Mesendoderm (in vitro differentiated cells): ENCODE measurements at regions not wholly inside any gene's neighbourhood (a gene's known extent, or its start where the extent isn't known, plus 50 kb on each side); places are given as distances from the start of the nearest gene placed in this dataset.

Experiments
- DNase-seq: peaks from one replicate; pipeline ENCODE4 v3.0.0; 2013
- H2AK5ac ChIP-seq: 2 replicates; pipeline ENCODE4 v1.6.1; 2013; ENCODE audit warnings: low read length, inconsistent platforms
- H2BK120ac ChIP-seq: 2 replicates; pipeline ENCODE4 v1.6.1; 2013; ENCODE audit warnings: low read depth, mild to moderate bottlenecking, low read length, moderate library complexity, mixed read lengths
- H2BK15ac ChIP-seq: replicated peaks from 2 replicates; pipeline ENCODE4 v1.6.1; 2013; ENCODE audit warnings: low read depth, mild to moderate bottlenecking, moderate library complexity
- H2BK5ac ChIP-seq: 2 replicates; pipeline ENCODE4 v1.6.1; 2013; ENCODE audit warnings: low read length, inconsistent platforms
- H3K18ac ChIP-seq: 2 replicates; pipeline ENCODE4 v1.6.1; 2013; ENCODE audit warnings: mild to moderate bottlenecking, low read length, mixed read lengths
- H3K23ac ChIP-seq: one replicate; pipeline ENCODE4 v1.6.1; 2013; ENCODE audit warnings: low read length
- H3K27ac ChIP-seq: 2 replicates; pipeline ENCODE4 v1.5.1; 2013; ENCODE audit warnings: low read depth, mild to moderate bottlenecking, inconsistent platforms, low read length, moderate library complexity
- H3K27me3 ChIP-seq: 2 replicates; pipeline ENCODE4 v1.6.1; 2013; ENCODE audit warnings: low read length, control low read depth, mild to moderate bottlenecking, inconsistent platforms; ENCODE audit not compliant: insufficient read depth, poor library complexity
- H3K36me3 ChIP-seq: 2 replicates; pipeline ENCODE4 v1.6.1; 2013; ENCODE audit warnings: low read length, inconsistent platforms; ENCODE audit not compliant: control insufficient read depth, insufficient read depth
- H3K4ac ChIP-seq: one replicate; pipeline ENCODE4 v1.6.1; 2013; ENCODE audit warnings: low read depth, mild to moderate bottlenecking, low read length, moderate library complexity
- H3K4me1 ChIP-seq: 2 replicates; pipeline ENCODE4 v1.6.1; 2013; ENCODE audit warnings: low read depth, low read length, inconsistent platforms; ENCODE audit not compliant: control insufficient read depth
- H3K4me2 ChIP-seq: 2 replicates; pipeline ENCODE4 v1.6.1; 2013; ENCODE audit warnings: low read length
- H3K4me3 ChIP-seq: 2 replicates; pipeline ENCODE4 v1.5.1; 2013; ENCODE audit warnings: mild to moderate bottlenecking, low read length
- H3K56ac ChIP-seq: one replicate; pipeline ENCODE4 v1.6.1; 2013; ENCODE audit warnings: low read length
- H3K79me1 ChIP-seq: 2 replicates; pipeline ENCODE4 v1.6.1; 2013; ENCODE audit warnings: low read length, inconsistent platforms
- H3K79me2 ChIP-seq: 2 replicates; pipeline ENCODE4 v1.6.1; 2013; ENCODE audit warnings: mild to moderate bottlenecking, low read length; ENCODE audit not compliant: control insufficient read depth, insufficient read depth
- H3K9ac ChIP-seq: 2 replicates; pipeline ENCODE4 v1.6.1; 2013; ENCODE audit warnings: low read length, inconsistent platforms
- H4K5ac ChIP-seq: one replicate; pipeline ENCODE4 v1.6.1; 2013; ENCODE audit warnings: low read length
- H4K8ac ChIP-seq: one replicate; pipeline ENCODE4 v1.6.1; 2013; ENCODE audit warnings: low read depth, mild to moderate bottlenecking, control low read depth, low read length, moderate library complexity
- WGBS: extraction: QIAGEN DNeasy Blood & Tissue Kit; methylation state at CpG from one replicate; pipeline ENCODE4 v1.1.7; 2013; ENCODE audit warnings: low lambda C conversion rate, missing lambda C conversion rate; ENCODE audit not compliant: insufficient coverage; ENCODE audit errors: extremely low coverage; 5-methylcytosine and 5-hydroxymethylcytosine counted together

DNA sequence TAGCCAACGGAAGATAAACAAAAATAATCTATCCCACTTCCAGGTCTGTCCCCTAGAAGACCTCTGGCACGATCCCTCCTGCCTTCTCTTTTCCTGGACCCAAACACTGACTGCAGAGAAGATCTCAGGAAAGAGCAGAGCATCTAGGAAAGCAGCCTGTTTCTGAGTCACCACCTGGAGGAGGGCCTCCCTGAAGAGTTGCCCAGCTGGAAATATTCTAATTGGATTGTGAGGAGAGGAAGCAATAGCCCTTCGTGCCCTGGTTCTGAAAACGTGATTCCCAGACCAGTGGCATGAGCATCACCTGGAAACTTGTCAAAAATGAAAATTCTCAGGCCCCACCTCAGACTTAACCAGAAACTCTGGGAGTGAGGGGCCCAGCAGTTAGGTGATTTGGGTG lies 411.1 kb downstream of the SETD4 start:
- H3K79me1 ChIP-seq, result no peaks in the 10 kb centered on the region
- no peaks in the 10 kb centered on the region for H3K36me3 ChIP-seq
- no peak overlapping the region for H2BK15ac ChIP-seq
- H3K27ac ChIP-seq, result no peak overlapping the region
- no peak overlapping the region for H3K9ac ChIP-seq
- H3K4me2 ChIP-seq, result no peak overlapping the region
- H3K4me1 ChIP-seq, result no peaks in the 10 kb centered on the region
- H2BK5ac ChIP-seq, result no peak overlapping the region
- H3K4ac ChIP-seq, result no peak overlapping the region
- H3K4me3 ChIP-seq, result no peak overlapping the region
- H2AK5ac ChIP-seq, result no peak overlapping the region
- no peak overlapping the region for H3K18ac ChIP-seq
- H3K56ac ChIP-seq, result no peak overlapping the region
- no CpG with 5 or more reads among the region's 4 CpGs for WGBS
- H3K23ac ChIP-seq, result no peak overlapping the region
- H3K27me3 ChIP-seq, result no peaks in the 10 kb centered on the region
- H3K79me2 ChIP-seq, result no peaks in the 10 kb centered on the region
- peak; percentile 23 for DNase-seq
- H2BK120ac ChIP-seq, result no peak overlapping the region
- H4K5ac ChIP-seq, result no peak overlapping the region
- no peak overlapping the region for H4K8ac ChIP-seq

DNA sequence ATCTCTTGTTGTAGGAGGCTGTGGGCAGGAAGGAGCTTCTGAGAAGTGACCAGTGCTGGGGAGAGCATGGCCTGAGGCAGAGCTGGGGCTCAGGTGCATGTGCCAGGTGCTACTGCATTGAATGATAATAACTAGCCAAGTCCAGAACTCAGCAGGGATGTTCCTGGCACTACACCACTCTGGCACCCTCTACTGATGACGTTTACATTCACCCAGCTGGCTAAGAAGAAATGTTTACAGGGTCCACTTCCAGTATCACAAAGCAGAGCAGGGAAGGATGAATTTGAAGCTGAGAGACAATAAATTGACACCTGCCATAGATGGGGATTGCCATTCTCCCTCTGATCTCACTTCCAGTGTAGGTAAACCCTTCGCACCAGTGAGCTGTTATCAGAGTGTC lies 411.8 kb downstream of the SETD4 start:
- H3K79me2 ChIP-seq, result no peaks in the 10 kb centered on the region
- H3K56ac ChIP-seq, result no peak overlapping the region
- no peak overlapping the region for H2BK15ac ChIP-seq
- DNase-seq, result no peak
- no peak overlapping the region for H3K9ac ChIP-seq
- H3K27me3 ChIP-seq, result no peaks in the 10 kb centered on the region
- H3K4me3 ChIP-seq, result no peak overlapping the region
- H2BK120ac ChIP-seq, result no peak overlapping the region
- H4K5ac ChIP-seq, result no peak overlapping the region
- H2AK5ac ChIP-seq, result no peak overlapping the region
- no peak overlapping the region for H2BK5ac ChIP-seq
- no peak overlapping the region for H3K4me2 ChIP-seq
- H4K8ac ChIP-seq, result no peak overlapping the region
- H3K79me1 ChIP-seq, result no peaks in the 10 kb centered on the region
- H3K23ac ChIP-seq, result no peak overlapping the region
- H3K27ac ChIP-seq, result no peak overlapping the region
- no peak overlapping the region for H3K18ac ChIP-seq
- H3K36me3 ChIP-seq, result no peaks in the 10 kb centered on the region
- no CpG with 5 or more reads among the region's 2 CpGs for WGBS
- no peaks in the 10 kb centered on the region for H3K4me1 ChIP-seq
- no peak overlapping the region for H3K4ac ChIP-seq

DNA sequence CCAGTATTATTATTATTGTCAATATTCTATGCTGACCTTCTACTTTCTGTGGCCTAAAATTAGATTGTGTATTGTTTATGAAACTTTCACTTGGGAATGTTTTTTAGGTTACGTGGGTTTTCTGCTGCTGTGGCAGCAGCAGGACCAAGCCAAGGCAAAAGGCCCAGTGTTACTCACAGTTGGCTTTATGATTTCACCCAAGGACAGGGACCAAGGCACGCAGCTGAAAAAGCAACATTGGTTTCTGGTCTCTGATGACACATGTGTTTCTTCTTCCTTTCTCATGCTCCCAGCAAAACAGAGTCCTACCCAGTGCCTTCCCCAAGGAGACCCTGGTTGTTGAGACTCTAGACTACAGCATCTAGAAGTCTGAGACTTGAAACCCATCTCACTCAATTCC lies 413.7 kb downstream of the SETD4 start:
- WGBS, result no CpG with 5 or more reads among the region's 2 CpGs
- H3K4me1 ChIP-seq, result no peaks in the 10 kb centered on the region
- H4K8ac ChIP-seq, result no peak overlapping the region
- H3K4me3 ChIP-seq, result no peak overlapping the region
- no peak overlapping the region for H2BK120ac ChIP-seq
- H3K79me1 ChIP-seq, result no peaks in the 10 kb centered on the region
- no peak overlapping the region for H3K23ac ChIP-seq
- no peak overlapping the region for H3K9ac ChIP-seq
- H3K27ac ChIP-seq, result no peak overlapping the region
- H3K4ac ChIP-seq, result no peak overlapping the region
- H2BK5ac ChIP-seq, result no peak overlapping the region
- no peak overlapping the region for H2AK5ac ChIP-seq
- H3K36me3 ChIP-seq, result no peaks in the 10 kb centered on the region
- H4K5ac ChIP-seq, result no peak overlapping the region
- no peak overlapping the region for H3K56ac ChIP-seq
- no peaks in the 10 kb centered on the region for H3K27me3 ChIP-seq
- no peak overlapping the region for H3K4me2 ChIP-seq
- H3K79me2 ChIP-seq, result no peaks in the 10 kb centered on the region
- H2BK15ac ChIP-seq, result no peak overlapping the region
- no peak overlapping the region for H3K18ac ChIP-seq
- DNase-seq, result no peak

DNA sequence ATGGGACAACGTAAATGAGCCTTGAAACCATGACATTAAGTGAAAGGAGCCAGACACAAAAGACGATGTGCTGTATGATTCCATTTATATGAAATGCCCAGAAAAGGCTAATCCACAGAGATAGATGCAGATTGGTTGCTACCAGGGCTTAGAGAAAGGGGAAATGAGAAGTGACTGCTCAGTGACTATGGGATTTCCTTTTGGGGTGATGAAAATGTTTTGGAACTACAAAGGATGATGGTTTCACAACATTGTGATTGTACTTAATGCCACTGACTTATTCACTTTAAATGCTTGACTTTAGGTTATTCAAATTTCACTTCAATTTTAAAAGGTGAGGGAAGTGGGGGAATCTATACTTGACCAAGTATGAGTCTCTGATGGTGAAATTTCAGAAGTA lies 414.3 kb downstream of the SETD4 start:
- H2BK120ac ChIP-seq, result no peak overlapping the region
- no peak overlapping the region for H2BK5ac ChIP-seq
- H3K56ac ChIP-seq, result no peak overlapping the region
- H3K4me3 ChIP-seq, result no peak overlapping the region
- H3K79me2 ChIP-seq, result no peaks in the 10 kb centered on the region
- no peaks in the 10 kb centered on the region for H3K36me3 ChIP-seq
- H3K27ac ChIP-seq, result no peak overlapping the region
- H3K27me3 ChIP-seq, result no peaks in the 10 kb centered on the region
- H4K8ac ChIP-seq, result no peak overlapping the region
- H3K18ac ChIP-seq, result no peak overlapping the region
- H3K9ac ChIP-seq, result no peak overlapping the region
- no peaks in the 10 kb centered on the region for H3K79me1 ChIP-seq
- H3K23ac ChIP-seq, result no peak overlapping the region
- H3K4ac ChIP-seq, result no peak overlapping the region
- no peaks in the 10 kb centered on the region for H3K4me1 ChIP-seq
- H4K5ac ChIP-seq, result no peak overlapping the region
- no peak for DNase-seq
- no peak overlapping the region for H3K4me2 ChIP-seq
- H2AK5ac ChIP-seq, result no peak overlapping the region
- H2BK15ac ChIP-seq, result no peak overlapping the region
- WGBS, result no CpG with 5 or more reads among the region's 2 CpGs

DNA sequence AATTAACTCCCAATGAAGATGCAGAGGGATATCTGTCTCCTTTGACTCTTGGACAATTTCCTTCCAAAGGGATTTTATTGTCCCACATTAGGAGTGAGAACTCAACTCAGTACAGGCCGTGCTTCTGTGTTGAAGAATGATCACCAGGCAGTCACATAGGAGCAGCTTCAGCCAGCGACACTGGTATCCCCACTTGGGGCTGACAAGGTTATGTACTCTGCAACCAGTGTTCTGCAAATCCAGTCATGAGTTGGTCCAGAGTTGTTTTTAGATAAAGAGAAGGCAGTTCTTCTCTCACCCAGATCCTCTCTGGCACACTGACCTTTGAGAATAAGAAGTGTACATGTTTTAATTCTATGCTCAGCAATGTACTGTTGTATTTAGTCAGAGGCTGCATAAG lies 415.8 kb downstream of the SETD4 start:
- no peak overlapping the region for H3K23ac ChIP-seq
- no peak overlapping the region for H4K8ac ChIP-seq
- no peak overlapping the region for H2BK120ac ChIP-seq
- WGBS, result no CpG with 5 or more reads among the region's 2 CpGs
- H3K4me2 ChIP-seq, result no peak overlapping the region
- no peak for DNase-seq
- no peaks in the 10 kb centered on the region for H3K79me1 ChIP-seq
- H2BK15ac ChIP-seq, result no peak overlapping the region
- no peaks in the 10 kb centered on the region for H3K79me2 ChIP-seq
- no peak overlapping the region for H2AK5ac ChIP-seq
- H3K27me3 ChIP-seq, result no peaks in the 10 kb centered on the region
- H3K4me1 ChIP-seq, result no peaks in the 10 kb centered on the region
- no peak overlapping the region for H3K9ac ChIP-seq
- no peak overlapping the region for H3K56ac ChIP-seq
- H2BK5ac ChIP-seq, result no peak overlapping the region
- no peaks in the 10 kb centered on the region for H3K36me3 ChIP-seq
- no peak overlapping the region for H3K4ac ChIP-seq
- H3K18ac ChIP-seq, result no peak overlapping the region
- no peak overlapping the region for H3K4me3 ChIP-seq
- no peak overlapping the region for H4K5ac ChIP-seq
- H3K27ac ChIP-seq, result no peak overlapping the region

DNA sequence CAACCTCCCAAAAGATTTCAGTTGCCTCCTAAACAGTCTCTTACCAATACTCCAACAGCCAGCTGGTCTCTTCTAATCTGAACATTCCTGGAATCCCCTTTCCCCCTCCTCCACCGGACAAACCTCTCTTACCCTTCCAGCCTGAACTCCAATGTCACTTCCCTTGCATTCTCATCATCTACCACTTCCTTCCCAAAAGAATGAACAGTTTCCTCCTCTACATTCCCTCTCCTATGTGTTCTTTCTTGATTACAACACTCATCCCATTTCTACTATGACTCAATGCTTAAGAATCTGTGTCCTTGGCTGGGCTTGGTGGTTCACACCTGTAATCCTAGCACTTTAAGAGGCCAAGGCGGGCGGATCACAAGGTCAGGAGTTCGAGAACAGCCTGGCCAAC lies 417.1 kb downstream of the SETD4 start:
- H2BK15ac ChIP-seq, result no peak overlapping the region
- H4K8ac ChIP-seq, result no peak overlapping the region
- H2BK5ac ChIP-seq, result no peak overlapping the region
- no peaks in the 10 kb centered on the region for H3K27me3 ChIP-seq
- DNase-seq, result peak; percentile 37
- no CpG with 5 or more reads among the region's 4 CpGs for WGBS
- H3K4me1 ChIP-seq, result no peaks in the 10 kb centered on the region
- no peak overlapping the region for H2AK5ac ChIP-seq
- no peak overlapping the region for H3K18ac ChIP-seq
- no peaks in the 10 kb centered on the region for H3K79me1 ChIP-seq
- no peak overlapping the region for H3K9ac ChIP-seq
- no peak overlapping the region for H3K4ac ChIP-seq
- H3K79me2 ChIP-seq, result no peaks in the 10 kb centered on the region
- H3K4me3 ChIP-seq, result no peak overlapping the region
- no peak overlapping the region for H3K27ac ChIP-seq
- no peak overlapping the region for H3K23ac ChIP-seq
- no peak overlapping the region for H3K4me2 ChIP-seq
- no peak overlapping the region for H3K56ac ChIP-seq
- H3K36me3 ChIP-seq, result no peaks in the 10 kb centered on the region
- no peak overlapping the region for H4K5ac ChIP-seq
- H2BK120ac ChIP-seq, result no peak overlapping the region
